Keratinocyte (primary cell): ENCODE measurements at regions not wholly inside any gene's neighbourhood (a gene's known extent, or its start where the extent isn't known, plus 50 kb on each side); places are given as distances from the start of the nearest gene placed in this dataset.

ENCODE experiments used
- DNase-seq: peaks from one replicate; pipeline ENCODE4 v3.0.0-alpha.2; 2011; ENCODE audit warnings: low read depth, missing footprints, low spot score
- FAIRE-seq: peaks from 2 replicates; lab custom pipeline; 2011; peaks lifted over from hg19 to GRCh38; lab: Jason Lieb, UNC
- H2AFZ ChIP-seq: 2 replicates; pipeline ENCODE4 v1.6.0; 2012; ENCODE audit warnings: low read length, control low read depth, inconsistent platforms; ENCODE audit not compliant: control insufficient read depth
- H3K27ac ChIP-seq: 2 replicates; pipeline ENCODE4 v1.5.1; 2011; ENCODE audit warnings: low read length; ENCODE audit not compliant: control insufficient read depth, insufficient read depth
- H3K27me3 ChIP-seq: 3 replicates; pipeline ENCODE4 v1.6.0; 2011; ENCODE audit warnings: low read length; ENCODE audit not compliant: control insufficient read depth, insufficient read depth; ENCODE audit errors: extremely low read depth
- H3K36me3 ChIP-seq, 2 experiments: 2 replicates in 1 of 2; 3 replicates in 1 of 2; pipeline ENCODE4 v1.5.1; 2011; ENCODE audit warnings: low read length in 2 of 2, mild to moderate bottlenecking in 1 of 2; ENCODE audit not compliant: control insufficient read depth in 2 of 2, insufficient read depth in 2 of 2; ENCODE audit errors: extremely low read depth in 1 of 2
- H3K4me1 ChIP-seq: 3 replicates; pipeline ENCODE4 v1.5.1; 2011; ENCODE audit warnings: low read length; ENCODE audit not compliant: control insufficient read depth, insufficient read depth; ENCODE audit errors: extremely low read depth
- H3K4me2 ChIP-seq: 3 replicates; pipeline ENCODE4 v1.6.0; 2011; ENCODE audit warnings: low read depth, low read length; ENCODE audit not compliant: control insufficient read depth, insufficient read depth; ENCODE audit errors: extremely low read depth
- H3K4me3 ChIP-seq, 3 experiments: fragments of 200-600 bp in 1 of 3; sonication (generic) in 1 of 3; 2 replicates in 2 of 3; 3 replicates in 1 of 3; pipeline ENCODE4 v1.5.1; 2011 to 2016; ENCODE audit warnings: low read length in 3 of 3, mild to moderate bottlenecking in 3 of 3, control low read depth in 2 of 3, inconsistent platforms in 1 of 3, low read depth in 1 of 3, mixed read lengths in 1 of 3, mixed run types in 1 of 3, moderate library complexity in 1 of 3; ENCODE audit not compliant: control insufficient read depth in 2 of 3, insufficient read depth in 2 of 3; ENCODE audit errors: extremely low read depth in 1 of 3
- H3K79me2 ChIP-seq: 2 replicates; pipeline ENCODE4 v1.6.0; 2012; ENCODE audit warnings: low read length; ENCODE audit not compliant: control insufficient read depth, insufficient read depth
- H3K9ac ChIP-seq: 3 replicates; pipeline ENCODE4 v1.6.0; 2011; ENCODE audit warnings: low read length; ENCODE audit not compliant: control insufficient read depth, insufficient read depth; ENCODE audit errors: extremely low read depth
- H3K9me1 ChIP-seq: 3 replicates; pipeline ENCODE4 v1.6.0; 2011; ENCODE audit warnings: low read length; ENCODE audit not compliant: control insufficient read depth, insufficient read depth; ENCODE audit errors: extremely low read depth
- H3K9me3 ChIP-seq: 2 replicates; pipeline ENCODE4 v1.5.1; 2012; ENCODE audit warnings: low read depth, low read length; ENCODE audit not compliant: control insufficient read depth
- H4K20me1 ChIP-seq: 3 replicates; pipeline ENCODE4 v1.6.0; 2011; ENCODE audit warnings: low read length; ENCODE audit not compliant: control insufficient read depth, insufficient read depth; ENCODE audit errors: extremely low read depth
- CTCF ChIP-seq, 3 experiments: IDR thresholded peaks in 1 of 3; conservative IDR thresholded peaks in 1 of 3; optimal IDR thresholded peaks in 1 of 3; 2 replicates in 2 of 3; 3 replicates in 1 of 3; pipeline versions ENCODE3 to v1.5.1; 2011; ENCODE audit warnings: low read length in 3 of 3, mild to moderate bottlenecking in 3 of 3, moderate library complexity in 2 of 3, control low read depth in 1 of 3, inconsistent platforms in 1 of 3; ENCODE audit not compliant: insufficient read depth in 2 of 3; ENCODE audit errors: extremely low read depth in 1 of 3
- EZH2 ChIP-seq: IDR thresholded peaks from one replicate; pipeline ENCODE4 v1.6.1; 2012; ENCODE audit warnings: inconsistent platforms, mild to moderate bottlenecking, low read length, moderate library complexity
- dilution Hi-C: fragments of 300-500 bp; cut with MboI; formaldehyde crosslinking; loops from one replicate; pipeline ENCODE4 v1.7.0; 2020; ENCODE audit warnings: low sequenced_read_pairs; ENCODE audit not compliant: extremely low pct_ligation_motif_present

GRCh38 chr6:71388856-71389527 is 100.4 kb downstream of the OGFRL1 start:
- H3K79me2 ChIP-seq = peaks cover 35% of the 10 kb centered on the region
- no peaks in the 10 kb centered on the region for H3K27me3 ChIP-seq
- no peak overlapping the region for H3K4me2 ChIP-seq
- dilution Hi-C loops = loop anchor here (10.0 kb wide), 1 partner anchor 116 kb away; no protein-coding TSS in a partner anchor
- FAIRE-seq (peak; percentile 17), DNase-seq (no peak)
- peaks cover 6 to 9% of the 10 kb centered on the region in 2 experiments for H3K36me3 ChIP-seq
- H3K9ac ChIP-seq = no peak overlapping the region
- no peaks in the 10 kb centered on the region for H3K9me1 ChIP-seq
- H3K9me3 ChIP-seq = no peaks in the 10 kb centered on the region
- TF ChIP-seq EZH2 = no peak
- TF ChIP-seq CTCF (optimal IDR thresholded peaks at IDR 0.05 in 1 of 3, IDR thresholded peaks at IDR 0.05 in 1 of 3, conservative IDR thresholded peaks at IDR 0.05 in 1 of 3; ENCODE audit: extremely low read depth in 1 of 3, insufficient read depth in 2 of 3, low read length in 3 of 3) = no peak
- no peak overlapping the region for H3K4me3 ChIP-seq
- peak overlapping the region; percentile 61 for H3K27ac ChIP-seq
- H3K4me1 ChIP-seq = peaks cover 44% of the 10 kb centered on the region
- H2AFZ ChIP-seq = no peak overlapping the region
- no peaks in the 10 kb centered on the region for H4K20me1 ChIP-seq

- no peaks in the 10 kb centered on the region for H3K27me3 ChIP-seq
- FAIRE-seq (peak; percentile 36), DNase-seq (no peak)
- H3K9ac ChIP-seq = no peak overlapping the region
- no peak for TF ChIP-seq EZH2
- TF ChIP-seq CTCF (optimal IDR thresholded peaks at IDR 0.05 in 1 of 3, IDR thresholded peaks at IDR 0.05 in 1 of 3, conservative IDR thresholded peaks at IDR 0.05 in 1 of 3; ENCODE audit: extremely low read depth in 1 of 3, insufficient read depth in 2 of 3, low read length in 3 of 3) = no peak
- no peak overlapping the region for H3K4me2 ChIP-seq
- no peak overlapping the region for H2AFZ ChIP-seq
- H3K36me3 ChIP-seq = peaks cover 5 to 6% of the 10 kb centered on the region in 2 experiments
- no peaks in the 10 kb centered on the region for H3K9me1 ChIP-seq
- peaks cover 59% of the 10 kb centered on the region for H3K4me1 ChIP-seq
- peaks cover 34% of the 10 kb centered on the region for H3K79me2 ChIP-seq
- no peak overlapping the region for H3K4me3 ChIP-seq
- no peaks in the 10 kb centered on the region for H4K20me1 ChIP-seq
- H3K27ac ChIP-seq = no peak overlapping the region
- dilution Hi-C loops = no loop called here
- H3K9me3 ChIP-seq = no peaks in the 10 kb centered on the region
These were observed 102.5 kb downstream of the OGFRL1 start for GRCh38 chr6:71391126-71391525.
